ENCODE measurements at regions not wholly inside any gene's neighbourhood (a gene's known extent, or its start where the extent isn't known, plus 50 kb on each side); places are given as distances from the start of the nearest gene placed in this dataset.

DNA sequence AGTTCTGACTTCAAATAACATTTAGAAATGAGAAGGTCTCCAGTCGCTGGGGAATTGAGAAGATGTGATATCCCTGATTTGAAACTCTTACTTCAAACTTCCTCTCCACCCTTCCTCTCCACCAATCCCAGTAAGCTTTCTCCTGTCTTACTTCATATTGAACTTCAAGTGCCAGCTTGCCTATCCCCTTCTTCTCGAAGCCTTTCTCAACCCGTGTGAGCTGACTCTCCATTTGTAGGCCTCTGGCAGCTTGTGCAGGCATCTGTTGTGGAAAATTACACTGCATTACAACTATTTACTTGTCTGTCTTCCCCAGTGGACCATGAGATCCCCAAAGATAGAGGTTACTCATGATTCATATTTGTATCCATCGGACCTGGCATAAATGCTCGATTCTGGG lies 280.8 kb upstream of the CDH5 start:
- WGBS, 2 experiments (ENCODE audit: extremely low coverage in 1 of 2, insufficient coverage in 1 of 2, insufficient read length in 1 of 2, insufficient replicate concordance in 2 of 2, low coverage in 1 of 2, low lambda C conversion rate in 2 of 2, missing lambda C conversion rate in 1 of 2), result 95% methylated on average over 5 of the region's 5 CpGs; no CpG with 5 or more reads in 1 of the 2 experiments
- no peaks in the 10 kb centered on the region for H3K9me3 ChIP-seq (ENCODE audit: insufficient read depth in 2 of 2, low read depth in 1 of 2, low read length in 1 of 2)
- H2BK12ac ChIP-seq (ENCODE audit: low read depth, low read length), result no peak overlapping the region; the same call in 1 of the 2 replicates
- H3K27me3 ChIP-seq (replicated peaks in 1 of 4; ENCODE audit: control insufficient read depth in 3 of 4, extremely low read depth in 1 of 4, insufficient read depth in 3 of 4, low read length in 3 of 4), result no peaks in the 10 kb centered on the region
- no peaks in the 10 kb centered on the region for H3K79me1 ChIP-seq (ENCODE audit: low read depth, low read length)
- H2AFZ ChIP-seq (ENCODE audit: low read length), result 0 out of 2 replicates have a peak overlapping the region, but pooled peaks have one; percentile 39
- ChIA-PET CTCF (ENCODE audit: partially characterized antibody) (interaction anchor here (0.6 to 2.0 kb wide), 3 partner anchors 23 to 481 kb away, joined by 3 to 6 read pairs (median 3); no protein-coding TSS in a partner anchor), POLR2A (ENCODE audit: partially characterized antibody) (no interaction called here)
- no peak overlapping the region for H3K4ac ChIP-seq (replicated peaks; ENCODE audit: insufficient read length, low read depth, low read length)
- H3K9ac ChIP-seq (replicated peaks in 1 of 4; ENCODE audit: extremely low read depth in 1 of 4, low read depth in 3 of 4, low read length in 3 of 4), result no peak overlapping the region
- H4K91ac ChIP-seq (replicated peaks; ENCODE audit: insufficient read length, low read length), result no peak overlapping the region
- peaks cover 2% of the 10 kb centered on the region; the same call in 1 of the 2 replicates for H3K23me2 ChIP-seq (ENCODE audit: low read depth, low read length)
- no peak overlapping the region for H3K27ac ChIP-seq (ENCODE audit: low read depth, low read length)
- no peak overlapping the region for H2BK15ac ChIP-seq (ENCODE audit: low read length)
- no peak overlapping the region for H3K4me3 ChIP-seq (ENCODE audit: extremely low read depth in 1 of 4, insufficient read depth in 2 of 4, low read depth in 3 of 4, low read length in 4 of 4)
- H4K20me1 ChIP-seq (replicated peaks in 1 of 2; ENCODE audit: control insufficient read depth in 1 of 2, insufficient read depth in 2 of 2, low read length in 2 of 2), result no peaks in the 10 kb centered on the region
- no peak overlapping the region for H3K14ac ChIP-seq (ENCODE audit: insufficient read length)
- H2BK20ac ChIP-seq (ENCODE audit: low read length), result no peak overlapping the region
- H3K23ac ChIP-seq (ENCODE audit: insufficient read length), result no peak overlapping the region
- no peak overlapping the region for H2AK5ac ChIP-seq (ENCODE audit: low read depth, low read length)
- H3K79me2 ChIP-seq (ENCODE audit: control insufficient read depth in 1 of 2, insufficient read depth in 2 of 2, low read length in 2 of 2), result no peaks in the 10 kb centered on the region
- H3K36me3 ChIP-seq (ENCODE audit: control insufficient read depth in 2 of 4, insufficient read depth in 4 of 4, low read length in 3 of 4), result no peaks in the 10 kb centered on the region
- FAIRE-seq (no peak), DNase-seq (ENCODE audit: low read depth in 1 of 2, low spot score in 2 of 2) (no peak)
- H2BK5ac ChIP-seq (ENCODE audit: low read depth, low read length), result no peak overlapping the region
- no peak overlapping the region for H4K5ac ChIP-seq (ENCODE audit: insufficient read length, low read depth, low read length)
- H3K18ac ChIP-seq (ENCODE audit: extremely low read depth, low read length), result no peak overlapping the region
- H3K4me1 ChIP-seq (replicated peaks in 1 of 4; ENCODE audit: control insufficient read depth in 3 of 4, insufficient read depth in 4 of 4, low read length in 3 of 4), result peaks cover 0 to 12% (median 6%) of the 10 kb centered on the region in 4 experiments; a peak in 4 of 7 replicates
- H3K4me2 ChIP-seq (ENCODE audit: insufficient read depth in 1 of 2, low read depth in 2 of 2, low read length in 2 of 2), result no peak overlapping the region
- no peak overlapping the region for H4K8ac ChIP-seq (ENCODE audit: extremely low read depth, insufficient read depth, low read length)
- no peak overlapping the region for H2BK120ac ChIP-seq (replicated peaks; ENCODE audit: low read depth, low read length)
- no peak overlapping the region for H3K56ac ChIP-seq (replicated peaks; ENCODE audit: insufficient read length, low read depth, low read length)
- TF ChIP-seq JUND (IDR thresholded peaks at IDR 0.05; ENCODE audit: low read length) (no peak), GABPA (IDR thresholded peaks at IDR 0.05; ENCODE audit: borderline replicate concordance, insufficient read depth, low read length) (no peak), KDM5A (IDR thresholded peaks at IDR 0.05; ENCODE audit: low read length) (no peak)

Measured in H1 (cell line).